ENCODE measurements at regions not wholly inside any gene's neighbourhood (a gene's known extent, or its start where the extent isn't known, plus 50 kb on each side); places are given as distances from the start of the nearest gene placed in this dataset.
"Not testable (repeated sequence)": the region's sequence is repeated elsewhere in the genome, so short reads cannot be mapped to it uniquely, and the experiment has no call there.

- DNase-seq (ENCODE audit: low read depth, low spot score) = no peak
Measured at GRCh38 chr2:47964277-47964676, 58.0 kb upstream of the FBXO11 start.

GRCh38 chr2:47964722-47965434 lies 58.6 kb upstream of the FBXO11 start:
- no peak for DNase-seq (ENCODE audit: low read depth, low spot score)

- not testable (repeated sequence) for DNase-seq (ENCODE audit: low read depth, low spot score)
Measured at GRCh38 chr2:47976728-47977127, 70.4 kb upstream of the FBXO11 start.

GRCh38 chr2:47984041-47984440 lies 77.7 kb upstream of the FBXO11 start:
- DNase-seq (ENCODE audit: low read depth, low spot score) = no peak

DNA sequence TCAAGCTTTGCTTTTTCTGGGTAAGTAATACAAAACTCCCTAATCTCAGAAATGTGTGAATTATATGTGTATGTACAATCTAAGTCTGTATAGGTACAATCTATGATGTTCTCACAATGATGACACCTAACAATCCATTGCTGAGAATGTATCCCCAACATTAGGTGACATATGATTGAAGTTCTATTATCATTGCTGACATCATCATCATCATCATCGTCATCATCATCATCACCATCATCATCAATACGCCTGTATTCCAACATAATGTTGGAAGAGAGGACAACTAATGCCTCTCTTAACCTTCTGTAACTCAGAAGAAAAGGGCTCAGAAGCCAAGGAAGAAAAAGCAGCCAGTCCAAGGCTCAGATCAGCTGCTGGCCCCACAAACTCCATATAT lies 84.2 kb upstream of the FBXO11 start:
- DNase-seq (ENCODE audit: low read depth, low spot score) = no peak

DNA sequence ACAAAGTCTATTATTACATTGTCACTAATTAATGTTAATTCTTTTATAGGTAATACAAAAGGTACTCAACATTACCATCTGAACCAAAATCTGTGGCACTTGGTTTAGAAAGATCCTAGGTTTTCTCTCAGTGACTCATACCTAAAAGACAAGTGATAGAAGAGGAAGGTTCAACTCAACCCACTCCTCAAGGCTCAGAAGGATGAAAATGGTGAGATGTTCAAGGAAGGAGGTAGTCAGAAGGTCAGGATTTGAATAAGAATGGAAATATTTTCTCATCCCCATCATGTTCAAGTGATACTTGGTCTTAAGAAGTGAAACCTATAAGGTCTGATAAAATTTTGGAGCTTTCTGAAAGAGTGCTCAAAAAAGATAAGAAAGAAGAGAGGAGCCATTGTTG lies 86.4 kb upstream of the FBXO11 start:
- no peak for DNase-seq (ENCODE audit: low read depth, low spot score)

GRCh38 chr2:47996808-47997207 lies 90.5 kb upstream of the FBXO11 start:
- DNase-seq (ENCODE audit: low read depth, low spot score) = no peak

DNA sequence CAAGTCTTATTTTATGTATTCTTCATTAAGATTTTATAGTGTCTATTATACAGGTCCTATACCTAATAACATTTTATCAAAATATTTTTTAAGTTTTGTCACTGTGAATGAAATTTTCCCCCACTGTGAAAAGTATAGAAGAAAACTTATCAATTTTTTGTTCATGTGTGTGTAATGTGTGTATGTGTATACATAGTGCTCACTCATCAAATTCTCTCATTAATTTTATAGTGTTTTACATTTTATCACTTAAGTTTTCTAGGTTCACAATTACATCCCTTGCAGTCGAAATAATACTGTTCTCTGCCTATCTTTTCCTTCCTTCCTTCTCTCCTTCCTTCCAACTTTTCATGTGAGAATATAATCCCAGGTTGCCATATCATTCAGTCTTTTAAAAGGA lies 93.2 kb upstream of the FBXO11 start:
- DNase-seq (ENCODE audit: low read depth, low spot score) = no peak

- DNase-seq (ENCODE audit: low read depth, low spot score) = no peak
Measured at GRCh38 chr2:48001498-48001897, 95.2 kb upstream of the FBXO11 start.

GRCh38 chr2:48006094-48006493 lies 99.8 kb upstream of the FBXO11 start:
- no peak for DNase-seq (ENCODE audit: low read depth, low spot score)

- DNase-seq (ENCODE audit: low read depth, low spot score) = no peak
Measured at GRCh38 chr2:48007699-48008268, 101.5 kb upstream of the FBXO11 start.

DNA sequence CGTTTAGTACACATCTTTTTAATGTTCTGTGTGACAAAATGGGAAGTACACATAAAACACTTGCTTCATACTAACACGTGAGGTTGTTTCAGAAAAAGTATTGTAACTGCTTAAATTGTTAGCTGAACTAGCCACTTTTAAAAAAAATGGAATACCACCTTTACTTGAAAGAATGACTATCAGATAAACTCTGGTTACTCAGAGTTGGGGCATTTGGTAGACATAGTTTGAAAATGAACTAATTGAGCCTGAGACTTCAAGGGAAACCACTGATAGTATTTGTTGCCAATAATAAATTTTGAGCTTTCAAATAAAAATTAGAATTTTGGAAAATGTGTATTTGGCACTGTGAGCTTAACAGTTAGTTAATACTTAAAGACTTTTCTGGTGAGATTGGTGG lies 103.0 kb upstream of the FBXO11 start:
- no peak for DNase-seq (ENCODE audit: low read depth, low spot score)

- no peak for DNase-seq (ENCODE audit: low read depth, low spot score)
Measured at GRCh38 chr2:48015421-48015820, 109.1 kb upstream of the FBXO11 start.

- peak; percentile 42 for DNase-seq (ENCODE audit: low read depth, low spot score)
Measured at GRCh38 chr2:48016225-48017019, 110.1 kb upstream of the FBXO11 start.

- DNase-seq (ENCODE audit: low read depth, low spot score) = no peak
Measured at GRCh38 chr2:48017136-48017535, 110.8 kb upstream of the FBXO11 start.

DNA sequence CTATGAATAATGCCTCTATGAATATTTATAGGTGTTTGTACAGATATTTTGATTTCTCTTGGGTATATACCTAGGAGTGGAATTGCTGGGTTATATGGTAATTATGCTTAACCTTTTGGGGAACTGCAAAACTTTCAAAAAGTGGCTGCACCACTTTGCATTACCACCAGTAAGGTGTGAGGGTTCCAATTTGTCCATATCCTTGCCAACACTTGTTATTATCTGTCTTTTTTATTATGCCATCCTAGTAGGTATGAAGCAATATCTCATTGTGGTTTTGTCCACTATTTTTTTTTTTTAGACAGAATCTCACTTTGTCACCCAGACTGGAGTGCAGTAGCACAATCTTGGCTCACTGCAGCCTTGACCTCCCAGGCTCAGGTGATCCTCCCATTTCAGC lies 112.2 kb upstream of the FBXO11 start:
- DNase-seq (ENCODE audit: low read depth, low spot score) = no peak

- DNase-seq (ENCODE audit: low read depth, low spot score) = no peak
Measured at GRCh38 chr2:48026865-48027264, 120.6 kb upstream of the FBXO11 start.

DNA sequence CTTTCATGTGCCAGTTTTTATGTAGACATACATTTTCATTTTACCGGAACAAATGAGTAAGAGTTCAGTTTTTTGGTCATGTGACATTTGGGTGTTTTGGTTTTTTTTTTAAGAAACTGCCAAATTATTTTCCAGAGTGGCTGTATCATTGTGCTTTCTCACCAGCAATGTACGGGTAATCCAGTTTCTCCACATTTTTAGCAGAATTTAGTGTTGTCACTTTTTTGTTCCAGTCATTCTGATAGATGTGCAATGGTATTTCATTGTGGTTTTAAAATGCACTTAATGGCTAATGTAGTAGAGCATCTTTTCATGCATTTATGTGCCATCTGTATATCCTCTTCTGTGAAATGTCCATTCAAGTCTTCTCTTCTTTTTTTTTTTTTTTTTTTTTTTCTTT lies 126.5 kb upstream of the FBXO11 start:
- DNase-seq (ENCODE audit: low read depth, low spot score) = no peak

DNA sequence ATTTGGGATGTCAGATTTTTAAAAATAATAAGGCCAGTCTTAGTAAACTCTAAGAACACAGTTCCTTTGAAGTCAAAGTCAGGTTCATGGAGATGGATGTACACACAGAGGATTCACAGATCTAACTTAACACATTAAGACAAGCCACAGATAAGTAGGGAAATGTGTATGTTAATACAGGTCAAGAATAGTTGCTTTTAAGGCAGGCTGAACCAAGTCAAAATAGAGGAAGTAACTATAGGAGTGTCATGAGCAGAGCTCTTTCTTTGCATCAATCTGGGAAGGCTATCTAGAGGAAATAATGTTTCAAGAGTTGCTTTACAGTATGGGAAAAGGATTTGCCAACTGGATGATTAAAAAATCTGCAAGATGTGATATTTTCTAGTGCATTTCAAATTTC lies 128.0 kb upstream of the FBXO11 start:
- DNase-seq (ENCODE audit: low read depth, low spot score) = no peak

- no peak for DNase-seq (ENCODE audit: low read depth, low spot score)
Measured at GRCh38 chr2:48036312-48036711, 130.0 kb upstream of the FBXO11 start.

DNA sequence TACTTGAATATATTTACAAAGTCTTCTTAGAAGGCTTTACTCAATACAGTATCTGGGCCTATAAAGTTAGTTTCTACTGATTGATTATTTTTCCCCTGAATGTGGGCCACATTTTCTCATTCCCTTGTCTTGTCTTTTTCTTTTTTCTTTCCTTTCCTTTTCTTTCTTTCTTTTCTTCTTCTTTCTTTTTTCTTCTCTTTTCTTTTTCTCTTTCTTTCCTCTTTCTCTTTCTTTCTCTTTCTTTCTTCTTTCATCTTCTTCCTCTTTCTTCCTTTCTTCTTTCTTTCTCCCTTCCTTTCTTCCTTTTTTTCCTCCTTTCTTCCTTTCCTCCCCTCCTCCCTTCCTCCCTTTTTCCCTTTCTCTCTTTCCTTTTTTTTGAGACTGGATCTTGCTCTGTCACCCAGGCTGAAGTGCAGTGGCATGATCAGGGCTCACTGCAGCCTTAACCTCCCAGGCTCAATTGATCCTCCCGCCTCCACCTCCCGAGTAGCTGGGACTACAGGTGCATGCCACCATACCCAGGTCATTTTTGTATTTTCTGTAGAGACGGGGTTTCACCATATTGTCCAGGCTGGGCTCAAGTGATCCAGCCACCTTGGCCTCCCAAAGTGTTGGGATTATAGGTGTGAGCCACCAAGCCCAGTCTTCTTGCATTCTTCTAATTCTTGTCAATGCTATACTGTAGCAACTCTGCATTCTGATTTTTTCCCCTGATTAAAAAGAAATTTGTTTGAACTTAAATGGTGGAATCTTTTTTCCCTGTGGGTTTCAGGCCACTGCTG lies 133.1 kb upstream of the FBXO11 start:
- DNase-seq (ENCODE audit: low read depth, low spot score) = no peak

DNA sequence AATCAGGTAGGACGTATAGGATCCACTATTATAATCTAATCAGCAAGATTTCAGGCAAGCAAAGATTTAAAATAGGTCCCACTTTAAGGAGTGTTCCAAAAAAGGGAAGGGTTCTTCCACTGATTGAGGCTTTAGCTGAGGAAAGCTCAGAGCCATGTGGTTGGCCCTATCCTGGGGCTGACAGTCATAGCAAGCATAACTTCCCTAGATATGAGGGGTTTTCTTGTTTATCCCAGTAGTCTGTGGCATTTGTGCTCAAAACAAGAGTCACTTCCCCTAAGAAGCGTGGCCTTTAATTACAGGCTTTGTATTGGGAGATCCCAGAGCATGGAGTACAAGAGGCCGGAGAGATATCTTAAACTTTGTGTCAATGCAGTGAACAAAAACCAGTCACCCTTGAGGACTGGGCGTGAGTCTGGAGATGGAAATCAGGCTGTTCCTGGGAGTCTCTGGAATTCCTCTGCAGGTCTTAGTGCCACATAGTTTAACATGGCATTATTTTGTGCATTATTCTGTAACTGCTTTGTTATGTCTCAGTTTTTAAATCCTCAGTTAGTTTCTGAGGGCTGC lies 136.9 kb upstream of the FBXO11 start:
- no peak for DNase-seq (ENCODE audit: low read depth, low spot score)

Data from iPS DF 19.7 (cell line).